ENCODE measurements at regions not wholly inside any gene's neighbourhood (a gene's known extent, or its start where the extent isn't known, plus 50 kb on each side); places are given as distances from the start of the nearest gene placed in this dataset.

- peak; percentile 59 for DNase-seq (ENCODE audit: low read depth)
Observed at GRCh38 chr11:35077709-35078469, 61.1 kb upstream of the CD44 start.

- no peak for DNase-seq (ENCODE audit: low read depth)
Observed at GRCh38 chr11:35078470-35078735, 60.6 kb upstream of the CD44 start.

DNA sequence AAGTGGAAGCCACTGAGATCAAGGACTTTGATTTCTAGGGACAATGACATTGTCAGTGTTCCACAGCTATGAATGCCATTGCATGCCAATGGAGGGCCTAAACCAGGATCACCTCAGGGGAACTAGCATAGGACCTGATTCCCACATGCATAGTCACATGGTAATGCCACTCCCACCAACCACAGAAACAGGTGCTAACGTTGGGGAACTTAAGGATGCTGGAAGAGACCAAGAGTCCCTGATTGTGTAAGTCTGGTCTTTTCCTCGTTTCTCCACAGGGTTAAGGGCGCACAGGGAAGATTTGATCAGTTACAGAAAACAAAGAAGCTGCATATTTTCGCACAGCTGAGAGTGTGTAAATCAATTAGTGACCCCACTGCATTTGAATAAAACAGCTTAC, 59.4 kb upstream of the CD44 start:
- no peak for DNase-seq (ENCODE audit: low read depth)

DNA sequence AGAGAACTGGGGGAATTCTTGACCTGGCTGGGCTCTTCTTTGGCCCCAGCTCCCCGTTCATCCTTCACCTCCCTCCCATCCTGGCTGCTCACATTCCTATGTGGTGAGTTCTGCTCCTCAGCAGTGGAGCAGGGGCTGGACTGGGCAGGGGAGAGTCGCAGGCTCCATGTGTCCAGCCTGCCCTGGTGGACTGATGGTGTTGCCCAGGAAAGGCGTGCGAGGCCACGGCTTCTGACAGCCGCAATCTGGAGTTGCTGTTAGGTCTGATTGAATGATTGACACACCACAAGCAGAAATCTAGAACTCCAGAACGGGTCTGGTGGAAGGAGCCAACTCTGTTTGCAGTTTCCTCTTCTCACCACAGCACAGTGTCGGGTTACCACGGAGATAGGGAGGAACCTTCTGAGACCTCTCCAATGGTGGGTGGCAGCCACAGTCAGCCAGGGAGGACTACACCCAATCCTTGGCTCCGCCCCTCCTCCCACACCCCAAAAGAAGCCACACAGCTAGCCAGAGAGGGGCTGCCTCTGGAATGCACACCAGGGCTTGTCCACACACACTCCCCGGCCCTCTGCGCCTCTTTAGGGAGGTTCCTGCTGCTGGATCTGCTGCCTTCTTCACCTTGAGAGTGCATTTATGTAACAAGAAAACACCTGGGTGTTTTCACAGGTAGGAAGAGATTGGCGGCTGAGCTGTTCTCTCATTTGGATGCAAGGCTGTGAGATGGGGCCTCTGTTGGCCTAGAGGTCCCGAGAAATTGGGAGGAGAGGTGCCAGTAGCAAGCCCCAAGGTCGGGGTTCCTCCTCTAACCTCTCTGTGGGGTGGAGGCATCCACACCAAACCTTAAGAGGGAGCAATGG, 56.4 kb upstream of the CD44 start:
- peak; percentile 82 for DNase-seq (ENCODE audit: low read depth)

- DNase-seq (ENCODE audit: low read depth), result no peak
Observed at GRCh38 chr11:35083181-35083430, 55.9 kb upstream of the CD44 start.

DNA sequence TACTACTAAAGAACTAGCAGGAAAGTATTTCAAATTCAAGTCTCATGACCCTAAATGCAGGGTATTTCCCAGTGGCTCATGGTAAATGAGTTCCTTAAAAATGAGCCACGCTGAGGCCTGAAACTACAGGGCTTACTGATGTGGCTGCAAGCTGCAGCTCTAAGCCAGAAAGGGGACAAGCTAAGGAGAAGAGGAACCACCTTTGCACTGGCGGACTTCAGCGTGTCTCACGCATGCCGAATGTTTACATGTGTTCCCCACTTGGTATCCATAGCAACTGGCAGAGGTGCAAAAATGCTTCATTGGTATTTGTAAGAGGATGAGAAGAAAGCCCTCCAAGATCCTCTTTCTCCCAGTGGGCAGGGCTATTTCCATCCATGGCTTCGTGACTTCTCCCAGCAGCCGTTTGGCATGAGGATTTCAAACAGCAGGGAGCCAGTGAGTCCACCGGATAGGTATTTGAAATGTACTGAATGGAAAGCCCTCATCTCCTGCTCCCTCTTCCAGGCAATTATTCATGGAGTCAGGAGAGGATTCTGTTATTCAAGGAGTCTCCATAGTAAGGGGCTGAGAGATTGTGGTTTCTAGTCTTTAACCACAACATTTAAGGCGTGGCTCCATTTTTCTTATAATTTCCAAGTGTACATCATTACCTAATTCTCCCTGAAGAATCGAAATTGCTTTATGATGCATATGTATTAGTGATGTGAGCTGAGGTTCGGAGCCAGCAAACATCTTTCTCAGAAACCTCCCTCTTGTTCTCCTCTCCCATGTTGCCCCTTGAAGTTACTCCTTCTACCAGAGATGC, 55.3 kb upstream of the CD44 start:
- DNase-seq (ENCODE audit: low read depth), result peak; percentile 100

- no peak for DNase-seq (ENCODE audit: low read depth)
Observed at GRCh38 chr11:35084817-35085440, 54.0 kb upstream of the CD44 start.

DNA sequence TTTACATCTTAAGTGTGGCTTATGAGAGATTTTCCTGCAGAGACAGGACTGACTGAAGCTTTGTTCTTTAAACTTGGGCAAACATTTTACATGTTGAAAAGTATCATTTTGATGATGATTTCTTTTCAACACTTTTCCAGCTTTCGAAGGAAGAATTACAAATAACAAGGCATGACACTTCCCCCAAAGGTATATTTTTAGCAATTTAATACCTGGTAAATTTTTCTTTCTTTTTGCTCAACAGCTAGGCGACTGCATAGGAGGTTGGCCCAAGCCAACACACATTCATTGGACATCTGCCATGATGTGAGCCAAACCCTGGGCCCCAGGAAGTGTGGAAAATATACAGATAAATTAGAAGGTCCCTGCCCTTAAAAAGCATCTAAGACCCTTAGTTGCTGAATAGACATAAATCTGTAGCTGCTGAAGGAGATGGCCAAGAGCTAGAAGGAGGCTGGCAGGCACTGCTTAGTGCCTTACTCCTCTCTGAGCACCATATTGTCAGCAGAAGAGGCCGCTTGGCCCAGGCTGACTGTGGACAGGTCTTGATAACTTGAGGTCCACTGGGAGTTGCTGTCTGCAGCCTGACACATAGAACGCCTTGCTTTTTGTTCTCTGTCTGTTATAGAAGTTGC, 53.3 kb upstream of the CD44 start:
- no peak for DNase-seq (ENCODE audit: low read depth)

DNA sequence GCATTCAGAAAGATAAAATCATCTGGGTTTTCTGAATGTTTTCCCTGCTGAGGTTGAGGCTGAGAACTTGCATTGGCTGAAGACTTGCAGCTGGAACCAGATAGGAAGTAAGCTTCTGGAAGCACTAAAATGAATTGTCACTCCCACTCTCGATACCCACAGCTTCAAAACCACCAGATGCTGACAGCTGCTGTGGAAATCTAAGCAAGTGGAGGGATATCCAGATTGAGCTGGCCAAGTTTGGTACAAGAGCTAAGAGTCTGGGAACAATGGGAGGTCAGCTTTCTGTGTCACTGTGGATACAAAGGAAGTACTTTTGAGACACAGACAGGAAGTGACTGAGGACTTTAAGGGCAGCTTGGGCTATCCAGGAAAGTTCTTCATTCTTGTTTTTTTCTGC, 51.3 kb upstream of the CD44 start:
- DNase-seq (ENCODE audit: low read depth), result no peak

GRCh38 chr11:35088226-35088625, 50.7 kb upstream of the CD44 start:
- DNase-seq (ENCODE audit: low read depth), result no peak

- no peak for DNase-seq (ENCODE audit: low read depth)
Observed at GRCh38 chr11:35088676-35089075, 50.3 kb upstream of the CD44 start.

Measured in GM04504 (cell line).